GM12878 (cell line): ENCODE measurements at regions not wholly inside any gene's neighbourhood (a gene's known extent, or its start where the extent isn't known, plus 50 kb on each side); places are given as distances from the start of the nearest gene placed in this dataset.

Experiments used
- CBX3 ChIP-seq: fragments of 200-600 bp; sonication (generic); IDR thresholded peaks from 2 replicates; pipeline ENCODE4 v1.6.1; 2016; ENCODE audit warnings: low read depth, borderline replicate concordance
- CEBPB ChIP-seq, 2 experiments: fragments of 150-350 bp in 1 of 2; IDR thresholded peaks; 2 replicates each; pipeline ENCODE4 v1.6.1; 2012 to 2014; ENCODE audit warnings: low read depth in 2 of 2, low read length in 2 of 2, borderline replicate concordance in 1 of 2, inconsistent platforms in 1 of 2
- CHD2 ChIP-seq: IDR thresholded peaks from 2 replicates; pipeline ENCODE4 v1.6.1; 2011; ENCODE audit warnings: low read depth, low read length, improper control_type of control experiment, borderline replicate concordance
- CTCF ChIP-seq, 3 experiments: IDR thresholded peaks in 2 of 3; conservative IDR thresholded peaks in 1 of 3; 2 replicates each; pipeline ENCODE4 v1.5.1; 2011; ENCODE audit warnings: low read depth in 3 of 3, low read length in 3 of 3, mild to moderate bottlenecking in 3 of 3, control low read depth in 2 of 3, moderate library complexity in 2 of 3, inconsistent platforms in 1 of 3, mixed read lengths in 1 of 3; ENCODE audit not compliant: control insufficient read depth in 2 of 3, insufficient read depth in 1 of 3; ENCODE audit errors: extremely low read depth in 1 of 3
- NBN ChIP-seq: fragments of 450-650 bp; IDR thresholded peaks from 2 replicates; pipeline ENCODE4 v1.6.1; 2016
- POLR2A ChIP-seq: IDR thresholded peaks from 2 replicates; pipeline ENCODE4 v1.6.1; 2011; ENCODE audit warnings: low read depth, mild to moderate bottlenecking, low read length
- RAD21 ChIP-seq: IDR thresholded peaks from 2 replicates; pipeline ENCODE4 v1.6.1; 2011; ENCODE audit warnings: mild to moderate bottlenecking, low read depth, low read length, moderate library complexity; ENCODE audit not compliant: insufficient read depth
- STAT1 ChIP-seq: fragments of 450-650 bp; conservative IDR thresholded peaks from 2 replicates; pipeline ENCODE4 v1.6.1; 2014; ENCODE audit warnings: antibody characterized with exemption, mild to moderate bottlenecking
- SUZ12 ChIP-seq: fragments of 200-600 bp; sonication (generic); IDR thresholded peaks from one replicate; pipeline ENCODE4 v1.6.1; 2018; ENCODE audit warnings: antibody characterized with exemption, mild to moderate bottlenecking; ENCODE audit not compliant: unreplicated experiment

GRCh38 chr3:95710684-95711083 lies 1103.7 kb upstream of the EPHA6 start:
- TF ChIP-seq SUZ12 (no peak), CTCF (IDR thresholded peaks at IDR 0.05 in 2 of 3, conservative IDR thresholded peaks at IDR 0.05 in 1 of 3; ENCODE audit: control insufficient read depth in 2 of 3, extremely low read depth in 1 of 3, insufficient read depth in 1 of 3, low read depth in 3 of 3, low read length in 3 of 3) (no peak), POLR2A (no peak), CBX3 (no peak), RAD21 (no peak), STAT1 (no peak), CEBPB (IDR thresholded peaks at IDR 0.05; ENCODE audit: borderline replicate concordance in 1 of 2, low read depth in 2 of 2, low read length in 2 of 2) (no peak), CHD2 (no peak), NBN (no peak)
